Retinal pigment epithelial cell (primary cell): ENCODE measurements at regions not wholly inside any gene's neighbourhood (a gene's known extent, or its start where the extent isn't known, plus 50 kb on each side); places are given as distances from the start of the nearest gene placed in this dataset.

Source experiments
- DNase-seq: peaks from one replicate; pipeline ENCODE4 v3.0.0-alpha.2; 2010; ENCODE audit warnings: low read depth
- H3K4me3 ChIP-seq: 2 replicates; pipeline ENCODE4 v1.5.1; 2011; ENCODE audit warnings: mild to moderate bottlenecking, low read length, control low read depth, moderate library complexity
- CTCF ChIP-seq: conservative IDR thresholded peaks from 2 replicates; pipeline ENCODE4 v1.5.1; 2011; ENCODE audit warnings: low read depth, low read length, control low read depth, inconsistent platforms

DNA sequence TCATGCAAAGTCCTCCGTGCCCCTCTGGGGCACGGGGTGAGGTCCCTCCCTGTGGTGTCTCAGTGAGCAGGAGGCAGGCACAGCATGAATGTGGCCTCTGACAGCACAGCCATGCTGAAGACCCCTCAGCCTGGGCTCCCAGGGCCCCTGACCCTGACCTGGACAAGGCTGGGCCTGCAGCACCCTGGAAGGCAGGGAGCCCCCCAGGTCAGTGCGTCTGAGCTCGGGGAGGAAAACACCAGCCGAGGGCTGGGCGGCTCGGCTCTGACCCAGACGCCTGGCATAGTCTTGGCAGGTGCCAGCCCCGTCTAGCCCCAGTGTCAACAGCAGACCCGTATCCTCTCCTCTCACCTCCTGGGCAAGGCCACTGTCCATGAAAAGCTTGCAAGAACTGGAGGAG is 1276.6 kb downstream of the BRD1 start:
- TF ChIP-seq CTCF: no peak
- DNase-seq: no peak

DNA sequence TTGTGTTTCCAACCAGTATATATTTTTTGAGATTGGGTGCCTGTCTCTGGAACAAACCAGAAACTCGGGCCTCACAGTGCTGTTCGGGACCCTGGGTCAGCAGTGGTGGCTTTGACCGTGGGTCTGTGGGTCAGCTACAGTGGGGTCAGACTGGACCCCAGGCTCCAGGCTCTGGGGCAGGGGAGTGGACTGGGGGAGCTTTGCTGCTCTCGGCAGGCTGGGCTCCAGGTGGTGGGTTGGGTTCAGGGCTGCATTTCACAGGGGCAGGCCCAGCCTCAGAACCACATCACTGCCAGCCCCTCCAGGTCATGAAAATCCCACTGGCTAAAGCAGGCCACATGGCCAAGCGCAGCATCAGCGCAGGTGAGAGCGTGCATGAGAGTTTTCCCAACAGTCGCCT is 1279.3 kb downstream of the BRD1 start:
- DNase-seq: no peak
- TF ChIP-seq CTCF: no peak
- H3K4me3 ChIP-seq: no peak overlapping the region

More for the DNA sequence above, 1276.6 kb downstream of the BRD1 start:
- no peak overlapping the region for H3K4me3 ChIP-seq

- no peak for DNase-seq
- TF ChIP-seq CTCF: no peak
- no peak overlapping the region for H3K4me3 ChIP-seq
These were observed 1279.7 kb downstream of the BRD1 start for GRCh38 chr22:48547971-48548370.

DNA sequence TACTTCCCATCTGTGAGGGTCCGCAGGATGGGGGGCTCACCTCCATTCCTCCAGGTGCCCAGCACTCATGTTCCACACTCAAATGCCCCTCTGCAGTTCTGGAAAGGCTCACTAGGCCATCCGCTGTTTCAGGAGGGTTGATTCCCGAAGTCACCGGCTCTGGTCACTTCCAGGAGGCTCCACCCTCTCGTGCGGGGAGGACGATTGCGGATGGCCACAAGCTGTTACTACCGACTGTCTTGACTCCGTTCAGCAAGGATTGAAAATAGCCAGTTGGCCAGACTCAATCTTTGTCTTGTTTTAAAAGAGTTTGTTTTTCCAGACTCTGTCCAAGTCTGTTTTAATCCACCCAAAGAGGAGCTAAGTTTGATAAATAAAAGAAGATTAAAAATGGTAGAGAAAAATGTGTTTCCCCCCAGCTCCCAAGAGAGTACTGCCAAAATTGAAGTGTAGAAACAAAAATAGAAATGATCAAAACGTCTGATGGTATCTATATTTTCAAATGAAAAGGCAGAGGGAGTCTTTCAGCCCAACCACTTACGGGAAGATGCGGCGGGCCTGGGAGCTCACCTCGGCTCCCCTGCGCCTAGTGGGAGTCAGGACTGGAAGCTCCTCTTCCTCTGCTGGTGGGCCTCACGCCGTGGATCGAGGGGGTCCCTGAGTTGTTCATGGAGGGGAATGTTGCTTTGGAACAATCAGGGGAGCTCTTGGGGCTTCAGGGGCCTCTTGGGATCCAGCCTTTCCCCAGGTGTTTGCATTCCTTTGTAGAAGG is 1280.8 kb downstream of the BRD1 start:
- no peak overlapping the region for H3K4me3 ChIP-seq
- DNase-seq: no peak
- TF ChIP-seq CTCF: no peak

DNA sequence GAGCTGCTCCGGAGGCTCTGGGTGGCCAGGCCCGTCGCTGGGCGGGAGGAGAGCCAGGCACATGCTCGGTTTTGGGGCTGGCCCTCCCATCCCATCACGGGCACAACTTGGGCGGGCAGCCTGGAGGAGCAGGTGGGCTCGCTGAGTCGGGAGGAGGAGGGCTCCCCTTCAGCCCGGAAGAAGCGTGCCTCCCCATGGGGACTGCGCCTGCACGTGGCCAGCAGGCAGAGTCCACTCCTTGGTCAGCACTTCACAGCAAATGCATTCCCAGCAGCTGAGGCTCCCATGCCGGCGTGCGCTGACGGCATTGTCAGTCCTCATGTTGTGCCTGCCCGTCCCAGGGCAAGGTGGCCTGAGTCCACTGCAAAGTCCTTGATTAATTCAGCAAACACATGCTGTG is 1281.7 kb downstream of the BRD1 start:
- no peak overlapping the region for H3K4me3 ChIP-seq
- TF ChIP-seq CTCF: no peak
- no peak for DNase-seq

GRCh38 chr22:48541401-48542098 is 1286.1 kb downstream of the BRD1 start:
- DNase-seq: no peak
- no peak for TF ChIP-seq CTCF
- no peak overlapping the region for H3K4me3 ChIP-seq

DNA sequence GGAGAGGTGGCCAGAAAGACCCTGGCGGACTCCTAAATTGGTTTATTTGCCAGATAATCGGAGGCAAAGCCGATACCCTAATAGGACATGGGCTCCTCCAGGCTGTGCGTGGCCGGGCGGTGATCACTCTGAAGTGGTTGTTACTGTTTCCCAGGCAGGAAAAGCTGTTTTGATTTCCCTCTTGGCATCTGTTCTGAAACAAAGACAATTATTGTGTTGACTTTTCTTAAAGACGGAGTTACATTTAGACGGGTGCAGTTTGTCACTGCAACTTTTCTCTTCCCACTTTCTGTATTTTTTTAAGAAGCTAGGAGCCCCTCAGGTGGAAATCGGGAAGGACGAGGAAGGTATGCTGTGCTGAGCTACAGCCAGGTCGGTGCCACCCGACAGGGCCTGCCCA is 1288.4 kb downstream of the BRD1 start:
- no peak for DNase-seq
- no peak for TF ChIP-seq CTCF
- no peak overlapping the region for H3K4me3 ChIP-seq
